Middle frontal gyrus (tissue), 1 donor: ENCODE measurements at regions not wholly inside any gene's neighbourhood (a gene's known extent, or its start where the extent isn't known, plus 50 kb on each side); places are given as distances from the start of the nearest gene placed in this dataset.
"Not testable (repeated sequence)": the region's sequence is repeated elsewhere in the genome, so short reads cannot be mapped to it uniquely, and the experiment has no call there.

ENCODE experiments used
- DNase-seq: peaks from one replicate; pipeline ENCODE4 v3.0.0-alpha.2; 2015; ENCODE audit warnings: low spot score; ENCODE audit errors: extremely low spot score

- not testable (repeated sequence) for DNase-seq
These were observed 139.8 kb upstream of the ERV3-1 start for GRCh38 chr7:65146118-65146914.

DNA sequence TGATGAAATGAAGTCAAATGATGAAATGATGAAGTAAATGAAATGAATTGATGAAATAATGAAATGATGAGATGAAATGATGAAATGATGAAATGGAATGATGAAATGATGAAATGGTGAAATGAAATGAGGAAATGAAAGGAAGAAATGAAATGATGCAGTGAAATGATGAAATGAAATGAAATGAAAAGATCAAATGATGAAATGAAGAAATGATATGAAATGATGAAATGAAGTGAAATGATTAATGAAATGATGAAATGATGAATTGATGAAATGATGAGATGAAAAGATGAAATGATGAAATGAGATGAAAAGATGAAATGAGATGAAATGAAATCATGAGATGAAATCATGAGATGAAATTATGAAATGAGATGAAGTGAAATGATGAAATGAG lies 139.2 kb upstream of the ERV3-1 start:
- not testable (repeated sequence) for DNase-seq

DNA sequence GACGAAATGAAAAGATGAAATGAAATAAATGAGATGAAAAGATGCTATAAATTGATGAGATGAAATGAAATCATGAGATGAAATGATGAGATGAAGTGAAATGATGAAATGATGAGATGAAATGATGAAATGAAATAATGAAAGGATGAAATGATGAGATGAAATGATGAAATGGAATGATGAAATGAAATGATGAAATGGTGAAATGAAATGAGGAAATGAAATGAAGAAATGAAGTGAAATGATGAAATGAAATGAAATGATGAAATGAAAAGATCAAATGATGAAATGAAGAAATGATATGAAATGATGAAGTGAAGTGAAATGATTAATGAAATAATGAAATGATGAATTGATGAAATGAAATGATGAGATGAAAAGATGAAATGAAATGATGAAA lies 138.5 kb upstream of the ERV3-1 start:
- not testable (repeated sequence) for DNase-seq

- DNase-seq: not testable (repeated sequence)
These were observed 138.1 kb upstream of the ERV3-1 start for GRCh38 chr7:65144557-65144956.

DNA sequence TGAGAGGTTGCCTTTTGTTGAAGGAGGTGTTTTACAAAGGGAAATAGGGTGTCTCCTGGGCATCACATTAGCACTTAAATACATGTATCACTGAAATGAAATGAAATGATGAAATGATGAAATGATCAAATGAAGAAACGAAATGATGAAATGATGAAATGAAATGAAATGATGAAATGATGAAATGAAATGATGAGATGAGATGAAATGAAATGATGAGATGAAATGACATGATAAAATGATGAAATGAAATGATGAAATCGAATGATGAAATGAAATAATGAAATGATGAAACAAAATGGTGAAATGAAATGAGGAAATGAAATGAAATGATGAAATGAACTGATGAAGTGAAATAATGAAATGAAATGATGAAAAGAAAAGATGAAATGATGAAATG lies 137.6 kb upstream of the ERV3-1 start:
- DNase-seq: not testable (repeated sequence)

- DNase-seq: not testable (repeated sequence)
These were observed 135.4 kb upstream of the ERV3-1 start for GRCh38 chr7:65141894-65142293.

DNA sequence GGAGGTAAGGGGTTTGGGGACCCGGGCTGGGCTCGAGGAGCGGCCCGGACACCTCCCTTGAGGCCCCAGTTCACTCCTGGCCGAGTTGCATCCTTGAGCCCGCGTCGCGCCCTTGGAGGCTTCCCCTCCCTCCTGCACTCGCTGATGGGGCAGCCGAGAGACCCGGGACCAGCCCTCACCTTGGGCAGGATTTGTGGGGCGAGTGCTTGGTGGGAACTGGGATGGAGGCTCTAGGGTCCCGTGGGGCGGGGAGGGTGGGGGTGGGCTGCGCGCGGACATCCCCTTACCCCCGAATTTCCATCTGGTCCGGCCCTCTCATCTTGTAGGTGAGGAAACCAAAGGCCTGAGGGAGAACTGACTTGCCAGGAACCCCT lies 134.9 kb upstream of the ERV3-1 start:
- not testable (repeated sequence) for DNase-seq

GRCh38 chr7:65140543-65141404 lies 134.3 kb upstream of the ERV3-1 start:
- not testable (repeated sequence) for DNase-seq

DNA sequence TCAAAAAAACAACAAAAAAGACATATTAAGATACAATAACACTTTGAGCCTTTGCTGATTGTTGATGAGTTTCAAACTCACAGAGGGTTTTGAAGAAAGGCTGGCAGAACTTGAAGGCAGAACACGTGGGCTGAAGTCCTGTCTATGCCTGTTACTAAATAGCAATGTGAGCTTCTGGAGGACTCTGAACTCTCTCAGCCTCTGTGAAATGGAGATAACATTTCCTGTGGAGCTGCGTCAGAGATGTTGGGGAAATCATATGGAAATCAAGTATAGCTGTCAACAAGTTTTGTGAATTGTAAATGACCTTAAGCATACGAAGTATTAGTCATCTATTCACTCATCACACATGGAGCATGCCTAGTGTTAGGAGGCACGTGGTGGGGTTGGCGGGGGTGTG lies 130.4 kb upstream of the ERV3-1 start:
- DNase-seq: not testable (repeated sequence)

DNA sequence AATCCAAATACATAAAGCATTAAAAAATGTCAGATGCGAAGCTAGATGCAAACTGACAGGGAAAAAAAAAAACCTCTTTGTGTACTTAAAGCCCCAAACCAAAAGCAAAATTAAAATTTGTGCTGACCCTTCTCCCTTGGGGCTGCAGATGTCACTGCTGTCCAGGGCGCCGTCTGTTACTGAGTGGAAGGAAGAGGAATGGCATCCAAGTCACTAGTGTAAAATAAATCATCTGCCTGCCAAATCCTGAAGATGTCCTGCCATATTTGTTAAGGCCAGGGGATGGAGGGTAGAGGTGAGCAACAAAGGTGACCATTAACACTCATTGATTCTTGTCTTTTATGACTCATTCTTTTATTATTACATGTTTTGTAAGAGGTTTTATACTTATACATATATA lies 126.6 kb upstream of the ERV3-1 start:
- not testable (repeated sequence) for DNase-seq

GRCh38 chr7:65132256-65132655 lies 125.8 kb upstream of the ERV3-1 start:
- DNase-seq: not testable (repeated sequence)

- not testable (repeated sequence) for DNase-seq
These were observed 120.9 kb upstream of the ERV3-1 start for GRCh38 chr7:65127364-65127763.

GRCh38 chr7:65124600-65124999 lies 118.1 kb upstream of the ERV3-1 start:
- not testable (repeated sequence) for DNase-seq

- DNase-seq: not testable (repeated sequence)
These were observed 99.2 kb upstream of the ERV3-1 start for GRCh38 chr7:65105650-65106203.

GRCh38 chr7:65100499-65100898 lies 94.0 kb upstream of the ERV3-1 start:
- not testable (repeated sequence) for DNase-seq

DNA sequence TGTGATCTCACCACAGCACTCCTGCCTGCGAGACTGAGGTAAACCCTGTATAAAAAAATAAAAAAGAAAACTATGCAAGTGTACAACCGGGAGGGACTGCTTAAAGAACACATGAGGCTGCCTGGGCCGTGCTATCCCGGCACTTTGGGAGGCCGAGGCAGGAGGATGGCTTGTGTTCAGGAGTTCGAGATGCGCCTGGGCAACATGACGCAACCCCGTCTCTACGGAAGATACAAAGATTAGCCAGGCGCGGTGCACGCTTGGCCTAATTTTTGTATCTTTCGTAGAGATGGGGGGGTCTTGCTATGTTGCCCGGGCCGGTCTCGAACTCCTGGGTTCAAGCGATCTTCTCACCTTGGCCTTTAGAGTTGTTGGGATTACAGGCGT lies 75.2 kb upstream of the ERV3-1 start:
- DNase-seq: not testable (repeated sequence)

- DNase-seq: peak; percentile 87
These were observed 74.5 kb upstream of the ERV3-1 start for GRCh38 chr7:65080799-65081668.

- not testable (repeated sequence) for DNase-seq
These were observed 68.5 kb upstream of the ERV3-1 start for GRCh38 chr7:65074959-65075358.

DNA sequence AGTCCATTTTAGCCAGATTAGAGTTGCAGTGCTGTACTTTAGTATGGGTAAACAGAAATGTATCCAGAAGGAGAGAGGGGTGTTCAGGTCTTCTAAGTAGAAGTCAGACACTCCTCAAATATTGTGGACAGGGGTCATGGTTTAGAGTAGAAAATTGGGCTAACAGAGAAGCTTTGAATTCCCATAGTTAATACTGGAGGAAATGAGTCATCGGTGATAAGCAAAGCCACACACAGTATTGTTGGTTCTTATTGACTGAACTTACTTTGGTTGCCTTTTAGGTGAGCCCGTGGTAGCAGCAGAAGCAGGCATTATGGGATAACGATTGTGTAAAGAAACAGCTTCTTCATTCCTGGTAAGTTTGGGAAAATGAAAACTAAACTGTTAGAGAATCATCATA lies 66.7 kb upstream of the ERV3-1 start:
- DNase-seq: not testable (repeated sequence)

DNA sequence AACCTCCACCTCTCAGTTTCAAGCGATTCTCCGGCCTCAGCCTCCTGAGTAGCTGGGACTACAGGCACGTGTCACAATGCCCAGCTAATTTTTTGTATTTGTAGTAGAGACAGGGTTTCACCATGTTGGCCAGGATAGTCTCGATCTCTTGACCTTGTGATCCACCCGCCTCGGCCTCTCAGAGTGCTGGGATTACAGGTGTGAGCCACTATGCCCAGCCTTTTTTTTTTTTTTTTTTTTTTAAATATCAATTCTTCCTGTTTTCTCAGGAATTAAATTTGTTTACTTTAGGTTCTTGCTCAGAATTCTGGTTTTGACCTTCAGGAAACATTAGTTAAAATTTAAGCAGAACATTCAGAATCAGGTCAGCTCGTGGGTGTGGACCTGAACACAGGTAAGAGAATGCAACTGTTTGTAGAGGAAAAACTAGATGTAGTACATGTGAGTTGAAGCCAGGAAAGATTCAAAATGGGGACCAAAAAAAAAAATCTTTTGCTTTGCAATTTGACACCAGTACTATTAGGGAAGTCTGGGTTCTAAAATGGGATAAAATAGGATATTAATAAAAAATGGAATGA lies 65.5 kb upstream of the ERV3-1 start:
- not testable (repeated sequence) for DNase-seq

- not testable (repeated sequence) for DNase-seq
These were observed 63.0 kb upstream of the ERV3-1 start for GRCh38 chr7:65069476-65069875.
